COLO668 (cell line): ENCODE measurements at regions not wholly inside any gene's neighbourhood (a gene's known extent, or its start where the extent isn't known, plus 50 kb on each side); places are given as distances from the start of the nearest gene placed in this dataset.

Experiments
- DNase-seq: peaks from one replicate; lab custom pipeline; 2025; ENCODE audit not compliant: unreplicated experiment; lab: John Stamatoyannopoulos, UW

DNA sequence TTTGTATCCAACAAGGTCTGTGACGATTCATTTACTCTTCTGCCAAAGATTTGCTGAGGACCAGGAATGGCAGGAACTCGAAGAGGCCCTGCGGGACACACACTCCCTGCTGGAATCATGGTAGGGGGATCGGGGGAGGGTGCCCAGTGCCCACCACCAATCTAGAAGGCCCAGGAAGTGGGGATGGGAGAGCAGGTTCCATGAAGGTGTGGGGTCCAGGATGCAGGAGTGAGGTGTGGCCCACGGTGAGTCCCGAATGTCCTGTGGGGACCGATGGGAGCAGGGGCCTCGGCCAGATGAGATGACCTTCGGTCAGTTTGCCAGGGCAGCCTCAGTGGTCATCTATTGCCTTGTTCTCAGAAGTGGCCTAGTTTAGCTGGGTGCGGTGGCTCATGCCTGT lies 492.7 kb downstream of the BRD1 start:
- DNase-seq: no peak

DNA sequence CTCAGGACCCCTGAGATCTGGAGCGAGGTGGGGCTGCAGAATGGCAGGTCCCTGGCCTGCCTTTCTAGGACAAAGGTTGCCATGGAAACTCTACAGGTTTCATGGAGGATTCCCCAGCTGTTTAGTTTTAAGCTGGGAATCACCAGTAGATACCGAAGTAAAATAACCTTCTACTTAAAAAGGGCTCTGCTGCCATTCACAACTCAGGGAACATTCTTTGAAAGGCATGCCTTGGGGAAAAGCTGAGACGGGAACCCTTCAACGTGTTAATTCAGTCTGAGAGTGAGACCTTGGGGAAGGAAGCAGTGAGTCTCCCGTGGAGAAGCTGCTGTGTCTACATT lies 493.3 kb downstream of the BRD1 start:
- DNase-seq: no peak

DNA sequence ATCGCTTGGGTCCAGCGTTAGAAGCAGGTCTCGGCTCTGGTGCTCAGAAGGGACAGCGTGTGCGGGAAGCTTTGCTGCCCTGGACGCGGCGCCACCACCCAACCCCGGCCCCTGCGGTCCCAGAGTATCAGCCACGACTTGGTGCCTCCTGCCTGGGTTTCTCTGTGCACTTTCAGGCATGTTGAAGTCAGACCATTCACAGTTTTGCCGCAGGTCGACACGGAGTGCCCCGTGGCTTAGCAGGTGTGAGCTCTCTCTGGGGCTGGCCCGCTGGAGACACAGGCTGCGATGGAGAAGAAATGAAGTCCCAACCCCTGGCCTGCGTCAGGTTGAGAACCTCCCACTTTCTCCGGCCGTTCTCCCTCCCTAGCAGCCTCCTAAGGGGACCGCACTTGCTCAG lies 494.5 kb downstream of the BRD1 start:
- DNase-seq: no peak

DNA sequence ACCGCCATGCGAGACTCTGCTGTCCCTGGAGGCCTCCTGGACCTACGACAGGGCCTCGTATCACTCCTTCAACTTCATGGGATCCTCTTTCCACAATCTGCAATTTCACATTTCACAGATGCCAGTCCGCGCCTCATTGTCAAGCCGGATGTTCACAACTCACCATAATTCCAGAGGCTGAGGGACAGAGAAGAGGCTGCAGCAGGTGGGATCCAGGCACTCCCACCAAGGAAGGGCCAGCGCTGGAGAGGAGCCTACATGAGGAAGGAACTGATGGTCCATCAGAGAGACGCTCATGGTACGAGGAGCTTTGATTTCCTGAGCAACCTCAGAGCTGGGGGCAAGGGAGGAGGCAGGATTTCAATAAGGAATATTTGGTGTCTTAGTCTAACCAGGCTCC lies 495.0 kb downstream of the BRD1 start:
- DNase-seq: no peak

DNA sequence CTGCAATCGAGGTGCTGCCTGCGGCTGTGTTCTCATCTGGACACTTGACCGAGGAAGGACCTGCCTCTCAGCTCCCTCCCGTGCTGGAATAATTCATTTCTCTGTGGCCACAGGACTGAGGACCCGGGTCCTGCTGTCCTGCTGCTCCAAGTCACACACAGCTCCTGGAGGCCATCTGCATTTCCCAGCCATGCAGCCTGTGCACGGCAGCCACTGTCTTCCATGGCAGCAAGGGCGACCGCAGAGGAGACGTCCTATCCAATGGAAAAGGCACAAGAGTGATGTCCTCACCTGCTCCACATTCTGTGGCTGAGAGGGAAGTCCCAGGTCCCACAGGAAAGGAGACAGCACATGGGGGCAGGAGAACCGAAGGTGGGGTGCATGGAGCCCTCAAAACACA lies 495.8 kb downstream of the BRD1 start:
- DNase-seq: no peak

DNA sequence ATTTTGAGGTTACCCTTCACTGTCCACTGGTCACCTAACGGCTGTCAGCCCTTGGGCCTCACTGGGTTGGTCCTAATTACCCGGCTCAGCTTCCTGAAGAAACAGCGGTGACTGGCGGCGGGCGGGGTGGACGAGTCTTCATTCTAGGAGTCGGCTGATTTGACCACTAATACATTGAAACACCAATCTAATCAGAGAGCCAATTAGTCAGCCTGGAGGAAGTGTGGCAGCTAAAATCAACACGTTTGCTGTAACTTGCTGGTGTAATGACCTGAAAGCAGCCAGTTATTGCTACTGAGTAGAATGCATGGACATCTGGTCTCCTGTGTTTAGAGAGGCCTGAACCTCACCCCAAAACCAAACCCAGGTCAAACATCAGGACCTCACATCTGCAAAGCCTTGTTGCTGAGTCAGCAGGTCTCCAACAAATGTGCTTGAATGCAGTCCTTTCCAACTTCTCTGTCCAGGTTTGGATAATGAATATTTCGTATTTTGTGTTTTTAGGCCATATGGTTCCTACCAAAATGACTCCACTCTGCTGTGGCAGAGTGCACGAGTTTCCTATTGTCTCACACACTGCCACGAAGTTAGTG lies 496.4 kb downstream of the BRD1 start:
- DNase-seq: no peak

DNA sequence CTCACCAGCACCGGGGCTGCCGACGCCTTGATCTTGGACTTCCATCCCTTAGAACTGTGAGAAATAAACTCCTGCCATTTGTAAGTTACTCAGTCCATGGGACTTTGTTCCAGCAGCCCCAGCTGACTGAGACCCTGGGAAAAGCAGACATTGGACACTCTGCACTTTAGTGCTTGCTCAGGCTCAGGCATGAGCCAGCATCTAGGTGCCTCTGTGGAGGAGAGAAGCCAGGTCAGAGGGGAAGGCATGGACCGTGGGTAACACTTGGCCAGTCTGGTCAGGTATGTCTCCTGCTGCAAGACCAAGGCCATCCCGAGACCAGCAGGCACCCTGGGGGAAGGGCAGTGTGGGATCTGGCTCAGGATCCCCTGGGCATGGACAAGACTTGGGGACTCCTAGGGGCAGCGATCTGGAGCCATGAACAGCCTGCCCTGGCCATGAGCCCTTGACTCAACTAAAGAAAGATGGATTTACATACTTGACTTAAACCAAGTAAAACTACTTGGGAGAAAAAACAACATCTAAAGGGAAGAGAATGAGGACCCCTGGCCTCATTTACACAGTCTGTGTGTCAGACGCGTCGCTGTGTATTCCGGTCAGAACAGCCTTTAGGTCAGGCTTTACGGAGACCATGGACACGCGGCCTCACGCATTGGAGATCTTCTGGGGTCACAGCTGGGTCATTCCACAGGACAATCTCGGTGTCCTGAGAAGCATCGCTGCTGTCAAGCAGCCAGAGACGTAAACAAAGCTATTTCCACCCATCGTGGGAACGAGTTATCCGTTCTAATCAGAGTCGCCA lies 497.1 kb downstream of the BRD1 start:
- DNase-seq: no peak

DNA sequence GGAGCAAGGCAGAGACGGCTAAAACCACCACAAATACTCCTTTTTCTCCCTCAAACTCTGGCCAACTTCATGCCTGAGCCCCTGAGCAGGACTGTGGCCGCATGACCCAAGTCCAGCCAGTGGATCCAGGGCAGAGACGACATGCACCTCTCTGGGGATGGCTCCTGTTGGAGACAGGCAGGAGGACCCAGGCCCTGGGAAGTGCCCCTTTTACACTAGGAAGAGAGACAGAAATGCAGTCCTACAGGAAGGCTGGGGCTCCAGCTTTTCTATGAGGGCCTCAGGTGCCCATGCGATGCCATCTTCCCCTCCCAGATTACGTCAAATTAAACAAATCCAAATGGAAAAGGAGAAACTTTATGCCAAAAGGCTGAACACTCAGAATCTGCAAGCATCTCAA lies 498.0 kb downstream of the BRD1 start:
- no peak for DNase-seq

DNA sequence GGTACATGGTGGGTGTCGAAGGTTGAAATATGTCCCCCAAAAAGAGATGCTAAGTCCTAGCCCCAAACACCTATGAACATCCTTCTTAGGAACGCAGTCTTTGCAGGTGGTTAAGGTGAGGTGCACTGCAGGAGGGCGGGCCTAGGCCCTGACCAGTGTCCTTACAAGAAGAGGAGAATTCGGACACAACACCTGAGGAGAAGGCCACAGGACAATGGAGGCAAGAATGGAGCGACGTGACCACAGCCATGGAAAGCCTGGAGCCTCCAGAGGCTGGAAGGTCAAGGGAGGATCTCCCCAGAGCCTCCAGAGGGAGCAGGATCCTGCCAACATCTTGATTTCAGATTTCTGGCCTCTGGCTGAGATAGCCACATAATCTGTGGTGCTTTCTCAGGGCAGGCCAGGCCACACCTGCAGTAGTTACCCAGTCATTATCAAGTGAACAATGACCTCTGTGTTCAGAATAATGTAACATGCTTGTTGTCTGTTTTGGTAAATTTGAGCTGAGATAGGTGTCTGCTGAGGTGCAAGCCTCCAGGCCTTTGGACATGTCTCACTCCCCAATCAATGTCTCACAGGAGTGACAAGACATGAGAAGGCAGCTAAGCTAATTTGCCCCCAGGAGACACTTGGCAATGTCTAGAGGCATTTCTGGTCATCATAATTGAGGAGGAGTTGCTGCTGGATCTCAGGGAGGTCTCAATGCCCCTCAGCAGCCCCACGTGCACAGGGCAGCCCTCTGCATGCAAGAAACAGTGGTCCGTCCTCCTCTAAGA lies 498.9 kb downstream of the BRD1 start:
- no peak for DNase-seq

DNA sequence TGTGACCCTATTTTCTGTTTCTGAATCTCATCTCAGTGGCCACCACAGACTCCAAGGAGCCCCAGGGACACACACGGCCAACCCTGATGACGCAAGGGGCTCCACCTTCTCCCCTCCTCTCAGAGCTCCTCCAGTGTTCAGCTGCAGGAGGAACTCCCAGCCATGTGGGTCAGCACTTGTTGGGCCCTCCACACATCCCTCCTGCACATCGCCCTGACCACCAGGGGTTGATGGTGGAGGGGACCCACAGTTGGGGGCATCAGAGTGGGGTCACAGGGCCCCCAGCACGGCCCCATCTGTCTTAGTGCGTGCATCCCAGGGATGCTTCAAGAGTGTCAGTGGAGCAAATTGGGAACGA lies 499.6 kb downstream of the BRD1 start:
- DNase-seq: no peak

DNA sequence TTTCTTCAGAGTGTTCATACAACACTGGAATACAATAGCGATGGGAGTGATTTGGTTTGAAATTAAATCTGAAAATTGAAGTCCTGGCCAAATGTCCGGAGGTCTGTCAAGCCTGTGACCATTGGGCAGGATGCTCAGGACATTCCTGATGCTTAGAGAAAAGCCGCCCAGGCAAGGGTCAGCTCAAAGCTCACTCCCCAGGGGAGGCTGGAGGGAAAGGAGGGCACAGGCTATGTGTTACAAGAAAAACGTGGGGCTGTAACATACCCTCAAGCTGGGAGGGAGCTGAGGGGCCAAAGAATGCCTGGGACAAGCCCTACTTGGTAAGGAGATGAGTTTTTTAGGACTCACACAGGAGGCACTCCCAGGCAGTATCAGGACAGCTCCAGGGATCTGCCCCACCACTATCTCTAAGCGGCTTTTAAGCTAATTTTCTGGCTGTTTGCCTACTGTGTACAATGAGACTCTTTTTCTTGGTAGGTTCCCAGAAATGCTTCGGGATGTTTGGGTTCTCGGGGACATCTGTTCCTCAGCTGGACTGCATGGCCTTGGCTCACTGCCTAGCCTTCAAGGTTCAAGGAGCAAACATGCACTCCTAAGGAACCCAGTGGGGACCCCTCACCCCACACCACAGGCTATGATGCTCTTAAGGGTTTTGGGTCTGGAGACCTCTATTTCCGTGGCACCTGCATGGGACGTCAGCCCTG lies 500.1 kb downstream of the BRD1 start:
- no peak for DNase-seq

DNA sequence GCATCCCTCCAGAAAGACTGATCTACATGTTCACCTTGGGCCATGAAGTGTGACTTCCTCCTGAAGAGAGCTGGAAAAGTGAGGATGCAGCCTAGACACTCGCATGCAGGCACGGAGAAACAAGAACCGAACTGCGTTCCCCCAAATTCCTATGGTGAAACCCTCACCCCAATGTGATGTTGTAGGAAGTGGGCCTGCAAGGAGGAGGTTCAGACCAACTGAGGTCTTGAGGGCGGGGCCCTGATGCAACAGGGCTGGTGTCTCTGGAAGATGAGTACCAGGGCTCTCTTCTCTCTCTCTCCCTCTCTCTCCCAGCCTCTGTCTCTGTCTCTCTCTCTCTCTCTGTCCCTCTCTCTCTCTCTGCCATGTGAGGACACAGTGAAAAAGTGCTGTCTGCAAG lies 501.1 kb downstream of the BRD1 start:
- DNase-seq: no peak

DNA sequence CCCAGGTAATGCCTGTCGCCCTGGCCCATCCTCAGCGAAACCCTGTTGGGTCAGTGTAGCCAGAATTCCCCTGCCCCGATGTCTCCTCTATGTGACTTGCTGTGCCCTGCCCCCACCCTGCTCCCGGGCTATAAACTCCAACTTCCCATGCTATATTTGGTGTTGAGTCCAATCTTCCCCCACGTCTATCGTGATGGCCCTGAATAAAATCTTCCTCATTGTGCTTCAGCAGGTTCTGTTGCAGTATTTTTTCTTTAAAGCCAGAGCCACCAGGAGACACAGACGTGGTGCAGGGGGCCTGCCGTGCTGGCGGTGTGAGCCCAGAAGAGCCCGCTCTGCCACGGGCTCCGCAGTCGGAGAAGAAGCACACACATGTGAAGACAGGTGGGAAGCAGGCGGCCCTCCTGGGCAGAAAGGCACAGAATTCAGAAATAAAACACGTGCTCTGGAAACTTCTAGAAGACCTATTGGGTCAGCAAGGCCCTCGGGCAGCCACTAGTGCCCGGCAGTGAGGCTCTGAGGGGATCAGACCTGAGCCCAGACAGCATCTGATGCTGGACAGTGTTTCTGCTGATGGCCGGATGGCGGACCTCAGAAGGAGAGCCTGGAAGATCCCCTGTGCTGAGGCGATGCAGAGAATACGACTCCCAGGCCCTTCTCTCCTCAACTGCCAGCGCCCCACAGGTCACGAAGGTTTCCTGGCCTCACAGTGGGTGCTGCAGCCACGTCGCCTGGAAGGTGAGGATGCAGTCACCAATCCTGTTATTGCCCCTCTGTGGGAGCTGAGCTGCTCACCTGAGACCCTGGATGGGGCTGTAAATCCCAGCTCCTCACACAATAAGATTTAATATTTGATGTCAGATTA lies 501.9 kb downstream of the BRD1 start:
- DNase-seq: no peak

DNA sequence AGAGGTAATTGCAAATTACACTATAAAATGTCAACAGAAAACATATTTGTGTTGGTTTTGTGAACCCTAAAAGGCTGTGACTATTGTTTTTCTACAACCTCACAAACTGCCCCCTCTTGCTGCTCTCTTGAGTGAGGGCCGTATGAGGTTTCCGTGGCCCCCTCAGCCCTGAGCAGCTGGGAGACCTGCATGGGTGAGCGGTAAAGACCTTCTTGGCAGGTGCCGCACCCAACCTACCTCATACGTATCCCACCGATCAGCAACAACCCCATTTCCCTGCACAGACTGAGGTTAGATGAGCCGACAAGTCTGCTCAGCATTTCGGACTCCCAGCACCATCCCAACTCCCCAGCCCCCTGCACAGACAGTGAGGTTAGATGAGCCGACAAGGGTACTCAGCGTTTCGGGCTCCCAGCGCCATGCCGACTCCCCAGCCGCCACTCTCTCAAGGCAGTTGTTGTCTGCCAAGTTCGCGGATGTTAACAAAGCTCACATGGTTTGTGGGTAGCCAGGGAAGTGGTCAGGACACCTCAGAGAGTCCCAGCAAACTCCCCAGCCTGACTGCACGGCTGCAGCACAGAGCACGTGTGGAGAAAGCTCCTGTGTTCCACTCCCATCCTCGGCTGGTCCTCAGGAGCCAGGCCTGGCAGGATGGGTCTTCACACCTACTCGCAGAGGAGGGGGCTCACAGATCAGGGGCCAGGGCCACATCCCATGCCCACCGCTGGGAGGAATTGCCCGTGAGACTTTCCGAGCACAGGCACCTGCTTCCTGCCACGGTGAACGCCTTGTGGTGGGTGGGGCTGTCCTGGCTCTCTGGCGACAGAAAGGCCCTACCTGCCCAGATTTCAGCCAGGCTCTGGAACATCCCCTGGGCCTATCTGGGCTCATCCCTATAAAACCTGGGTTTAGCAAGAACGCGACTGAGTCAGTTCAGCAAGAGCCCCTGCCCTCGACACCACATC lies 502.9 kb downstream of the BRD1 start:
- no peak for DNase-seq

DNA sequence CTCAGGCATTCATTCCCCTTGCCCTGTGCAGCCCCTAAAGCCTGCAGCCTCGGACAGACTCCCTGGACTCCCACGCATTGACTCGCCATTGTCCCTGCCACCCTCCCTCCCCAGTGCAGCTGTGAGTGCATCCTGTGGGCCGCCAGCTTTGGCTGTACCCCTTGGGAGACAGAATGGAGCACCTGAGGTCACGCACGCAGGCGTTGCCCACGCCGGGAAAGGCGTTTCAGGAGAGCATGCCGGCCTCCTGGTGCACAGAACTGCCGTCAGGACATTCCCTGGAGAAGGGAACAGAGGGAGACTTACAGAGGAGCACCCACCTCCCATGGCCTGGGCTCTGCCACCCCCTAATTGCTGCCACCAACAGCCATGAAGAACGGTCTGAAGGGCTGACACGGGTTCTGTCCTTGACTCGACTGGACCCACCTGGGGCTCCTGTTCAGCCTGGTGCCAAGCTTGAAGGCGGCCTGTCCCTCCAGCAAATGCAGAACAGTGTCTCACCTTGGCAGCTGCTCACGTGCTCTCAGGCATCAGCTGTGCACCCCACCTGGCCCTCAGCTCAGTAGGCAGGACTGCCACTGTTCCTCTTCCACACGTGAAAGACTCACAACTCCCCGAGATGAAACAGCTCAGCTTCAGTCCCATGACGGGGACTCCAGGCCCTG lies 503.8 kb downstream of the BRD1 start:
- DNase-seq: no peak

DNA sequence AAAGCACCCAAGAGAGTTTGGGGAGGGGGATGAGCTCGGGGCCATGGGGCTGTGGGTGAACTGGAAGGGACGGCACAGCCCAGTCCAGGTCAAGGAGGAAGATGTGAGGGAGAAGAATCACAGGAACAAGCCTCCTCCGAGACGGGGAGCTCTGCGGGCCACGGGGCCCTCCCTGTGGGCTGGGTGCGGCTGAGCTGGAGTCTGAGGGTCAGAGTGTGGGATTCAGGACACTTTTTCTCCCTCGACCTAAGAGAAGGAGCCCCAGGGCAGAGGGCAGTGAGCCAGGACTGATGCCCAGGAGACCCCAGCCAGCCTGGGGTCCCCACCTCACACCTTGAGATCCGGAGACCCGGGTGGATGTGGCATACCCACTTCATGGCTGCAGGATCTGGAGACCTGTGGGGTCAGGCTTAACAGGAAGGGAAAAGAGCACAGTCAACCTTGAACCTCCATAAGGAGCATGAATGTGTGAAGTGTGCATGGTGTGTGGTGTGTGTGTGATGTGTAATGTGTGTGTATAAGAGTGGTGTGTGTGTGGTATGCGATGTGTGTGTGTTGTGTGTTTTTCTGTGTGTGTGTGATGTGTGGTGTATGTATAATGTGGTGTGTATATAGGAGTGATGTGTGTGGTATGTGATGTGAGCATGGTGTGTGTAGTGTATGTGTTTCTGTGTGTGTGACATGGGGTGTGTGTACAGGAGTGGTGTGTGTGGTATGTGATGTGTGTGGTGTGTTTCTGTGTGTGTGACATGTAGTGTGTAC lies 504.6 kb downstream of the BRD1 start:
- DNase-seq: no peak

DNA sequence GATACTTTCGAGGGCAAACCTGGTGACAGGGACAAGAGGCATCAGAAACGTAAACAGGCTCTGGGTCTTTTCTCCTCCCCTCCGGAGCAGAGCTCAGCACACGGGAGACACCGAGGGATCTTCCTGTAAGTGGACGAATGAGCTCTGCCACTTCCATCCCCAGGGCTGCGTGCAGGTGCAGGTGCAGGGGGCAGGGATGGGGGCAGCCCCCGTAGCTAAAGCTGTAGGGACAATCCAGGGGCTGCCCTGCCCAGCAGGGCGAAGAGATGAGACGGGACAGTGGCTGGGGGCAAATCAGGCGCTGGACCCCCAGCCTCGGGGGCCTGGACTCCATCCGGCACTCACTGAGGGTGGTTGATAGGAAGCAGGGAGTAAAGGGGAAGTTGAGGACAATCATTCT lies 505.4 kb downstream of the BRD1 start:
- no peak for DNase-seq

DNA sequence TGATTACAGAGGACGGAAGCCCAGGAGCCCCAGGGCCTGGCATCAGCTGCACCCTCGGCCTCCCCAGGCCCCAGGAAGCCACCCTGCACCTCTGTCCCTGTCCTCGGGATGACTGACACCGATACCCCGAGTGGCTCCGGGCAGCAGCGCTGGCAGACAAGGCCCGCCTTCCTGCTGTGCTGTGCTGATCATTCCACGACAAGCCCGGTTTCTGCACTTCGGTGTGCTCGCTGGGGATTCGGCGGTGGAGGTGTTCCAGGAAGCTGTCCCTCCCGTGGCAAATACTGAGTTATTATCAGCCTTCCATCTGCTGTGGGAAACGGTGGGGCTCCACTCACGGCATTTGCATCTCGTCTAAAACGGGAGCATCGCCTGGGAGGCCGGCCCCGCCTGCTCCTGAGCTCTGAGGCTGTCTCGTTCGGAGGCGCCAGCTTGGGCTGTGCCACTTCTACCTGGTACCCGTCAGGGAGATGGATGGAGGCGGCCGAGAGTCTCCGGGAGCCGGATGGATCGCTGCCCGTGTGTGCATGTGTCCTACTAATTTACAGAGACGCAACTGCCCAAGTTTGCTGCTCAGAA lies 506.1 kb downstream of the BRD1 start:
- DNase-seq: no peak
